ENCODE measurements at regions not wholly inside any gene's neighbourhood (a gene's known extent, or its start where the extent isn't known, plus 50 kb on each side); places are given as distances from the start of the nearest gene placed in this dataset.

DNA sequence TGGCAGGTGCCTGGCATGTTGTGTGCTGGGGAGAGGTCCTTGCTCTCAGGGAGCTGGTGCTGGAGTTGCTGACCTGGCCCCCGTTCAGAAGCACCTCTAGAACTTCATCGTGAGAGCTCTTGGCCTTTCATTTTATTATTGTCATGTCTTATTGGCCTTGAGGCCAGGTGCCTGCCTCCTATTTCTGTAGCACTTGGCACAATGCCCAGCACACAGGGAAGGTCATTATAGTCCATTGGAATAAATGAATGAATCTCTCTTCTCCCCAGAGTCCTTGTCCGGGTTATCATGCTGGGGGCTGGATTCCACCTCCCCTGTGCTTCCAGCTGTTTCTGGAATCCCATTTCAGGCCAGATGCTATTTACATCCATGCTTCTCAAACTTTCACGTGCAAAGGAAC lies 169.2 kb downstream of the HAPSTR1 start:
- no peak for TF ChIP-seq CEBPB (IDR thresholded peaks at IDR 0.05)
- no peak for TF ChIP-seq EGR1 (IDR thresholded peaks at IDR 0.05)
- TF ChIP-seq, protein P1, sequence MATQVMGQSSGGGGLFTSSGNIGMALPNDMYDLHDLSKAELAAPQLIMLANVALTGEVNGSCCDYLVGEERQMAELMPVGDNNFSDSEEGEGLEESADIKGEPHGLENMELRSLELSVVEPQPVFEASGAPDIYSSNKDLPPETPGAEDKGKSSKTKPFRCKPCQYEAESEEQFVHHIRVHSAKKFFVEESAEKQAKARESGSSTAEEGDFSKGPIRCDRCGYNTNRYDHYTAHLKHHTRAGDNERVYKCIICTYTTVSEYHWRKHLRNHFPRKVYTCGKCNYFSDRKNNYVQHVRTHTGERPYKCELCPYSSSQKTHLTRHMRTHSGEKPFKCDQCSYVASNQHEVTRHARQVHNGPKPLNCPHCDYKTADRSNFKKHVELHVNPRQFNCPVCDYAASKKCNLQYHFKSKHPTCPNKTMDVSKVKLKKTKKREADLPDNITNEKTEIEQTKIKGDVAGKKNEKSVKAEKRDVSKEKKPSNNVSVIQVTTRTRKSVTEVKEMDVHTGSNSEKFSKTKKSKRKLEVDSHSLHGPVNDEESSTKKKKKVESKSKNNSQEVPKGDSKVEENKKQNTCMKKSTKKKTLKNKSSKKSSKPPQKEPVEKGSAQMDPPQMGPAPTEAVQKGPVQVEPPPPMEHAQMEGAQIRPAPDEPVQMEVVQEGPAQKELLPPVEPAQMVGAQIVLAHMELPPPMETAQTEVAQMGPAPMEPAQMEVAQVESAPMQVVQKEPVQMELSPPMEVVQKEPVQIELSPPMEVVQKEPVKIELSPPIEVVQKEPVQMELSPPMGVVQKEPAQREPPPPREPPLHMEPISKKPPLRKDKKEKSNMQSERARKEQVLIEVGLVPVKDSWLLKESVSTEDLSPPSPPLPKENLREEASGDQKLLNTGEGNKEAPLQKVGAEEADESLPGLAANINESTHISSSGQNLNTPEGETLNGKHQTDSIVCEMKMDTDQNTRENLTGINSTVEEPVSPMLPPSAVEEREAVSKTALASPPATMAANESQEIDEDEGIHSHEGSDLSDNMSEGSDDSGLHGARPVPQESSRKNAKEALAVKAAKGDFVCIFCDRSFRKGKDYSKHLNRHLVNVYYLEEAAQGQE (IDR thresholded peaks at IDR 0.05; ENCODE audit: low read depth): no peak
- no peak for TF ChIP-seq EP300 (IDR thresholded peaks at IDR 0.05; ENCODE audit: borderline replicate concordance)
- TF ChIP-seq YY1 (IDR thresholded peaks at IDR 0.05; ENCODE audit: low read depth): no peak
- no peak for TF ChIP-seq TAF1 (IDR thresholded peaks at IDR 0.05; ENCODE audit: low read depth)
- TF ChIP-seq CREB1 (IDR thresholded peaks at IDR 0.05; ENCODE audit: low read depth): no peak
- TF ChIP-seq FOXM1 (IDR thresholded peaks at IDR 0.05; ENCODE audit: borderline replicate concordance, low read depth): no peak
- no peak for TF ChIP-seq RAD21 (IDR thresholded peaks at IDR 0.05; ENCODE audit: low read depth)
- no peak for TF ChIP-seq TEAD4 (IDR thresholded peaks at IDR 0.05)
- no peak for TF ChIP-seq ZBTB7A (IDR thresholded peaks at IDR 0.05; ENCODE audit: low read depth)

Data from Ishikawa (cell line).